Ascending aorta (tissue), 2 donors: ENCODE measurements at regions not wholly inside any gene's neighbourhood (a gene's known extent, or its start where the extent isn't known, plus 50 kb on each side); places are given as distances from the start of the nearest gene placed in this dataset.

ENCODE experiments used
- DNase-seq, 2 donors: peaks; one replicate each; pipeline ENCODE4 v3.0.0-alpha.2; 2019; ENCODE audit warnings: low spot score in 2 of 2
- H3K27ac ChIP-seq, 2 donors: fragments of 200-600 bp; sonication (generic); one replicate each; pipeline ENCODE4 v1.5.1; 2016 to 2017; ENCODE audit warnings: mild to moderate bottlenecking in 1 of 2
- H3K27me3 ChIP-seq: fragments of 200-600 bp; sonication (generic); one replicate; pipeline ENCODE4 v1.5.1; 2017
- H3K36me3 ChIP-seq, 2 donors: fragments of 200-600 bp; sonication (generic); one replicate each; pipeline ENCODE4 v1.5.1; 2016
- H3K4me1 ChIP-seq, 2 donors: fragments of 200-600 bp; sonication (generic); one replicate each; pipeline ENCODE4 v1.5.1; 2016 to 2017; ENCODE audit warnings: mild to moderate bottlenecking in 1 of 2
- H3K4me3 ChIP-seq, 2 donors: fragments of 200-600 bp; sonication (generic); one replicate each; pipeline ENCODE4 v1.5.1; 2016 to 2017; ENCODE audit warnings: mild to moderate bottlenecking in 1 of 2
- H3K9me3 ChIP-seq, 2 donors: fragments of 200-600 bp; sonication (generic); one replicate each; pipeline ENCODE4 v1.5.1; 2016
- CTCF ChIP-seq, 3 experiments: fragments of 200-600 bp in 2 of 3; fragments of 450-650 bp in 1 of 3; sonication (generic) in 2 of 3; IDR thresholded peaks; one replicate each; pipeline ENCODE4 v1.5.1; 2016 to 2019; ENCODE audit warnings: antibody characterized with exemption in 3 of 3, mild to moderate bottlenecking in 1 of 3, moderate library complexity in 1 of 3
- intact Hi-C: fragments of 100-400 bp; cut with DNase I; formaldehyde crosslinking; loops from one replicate; pipeline ENCODE4 v1.15.1; 2023

DNA sequence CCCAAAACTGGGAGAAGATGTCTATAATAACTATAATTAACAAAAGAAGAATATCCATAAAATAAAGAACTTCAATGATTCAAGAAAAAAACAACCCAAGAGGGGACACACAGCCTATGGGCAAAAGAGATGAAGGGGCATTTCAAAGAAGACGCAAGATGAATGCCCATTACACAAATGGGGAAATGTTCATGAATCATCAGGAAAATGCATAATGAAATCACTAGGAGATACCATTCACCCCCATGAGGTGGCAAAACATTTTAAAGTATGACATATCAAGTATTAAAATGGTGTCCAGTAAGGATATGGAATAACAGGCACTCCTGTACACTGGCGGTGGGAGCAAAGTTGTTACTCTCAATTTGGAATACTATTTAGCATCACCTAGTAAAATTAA, 183.3 kb downstream of the TXNL1 start:
- Histone ChIP-seq H3K4me3 (no peak overlapping the region), H3K9me3 (no peaks in the 10 kb centered on the region), H3K27me3 (no peaks in the 10 kb centered on the region), H3K36me3 (no peaks in the 10 kb centered on the region), H3K27ac (no peak overlapping the region), H3K4me1 (peaks cover 0 to 2% of the 10 kb centered on the region in 2 donors)
- DNase-seq = no peak
- intact Hi-C loops = no loop called here
- no peak for TF ChIP-seq CTCF (IDR thresholded peaks at IDR 0.05)

- Histone ChIP-seq H3K9me3 (no peaks in the 10 kb centered on the region), H3K36me3 (no peaks in the 10 kb centered on the region), H3K27ac (no peak overlapping the region), H3K27me3 (no peaks in the 10 kb centered on the region), H3K4me1 (no peaks in the 10 kb centered on the region), H3K4me3 (no peak overlapping the region)
- TF ChIP-seq CTCF (IDR thresholded peaks at IDR 0.05) = no peak
- intact Hi-C loops = no loop called here
- no peak for DNase-seq
These were observed 184.8 kb downstream of the TXNL1 start for GRCh38 chr18:56453631-56454030.

GRCh38 chr18:56451188-56451587, 187.2 kb downstream of the TXNL1 start:
- no peaks in the 10 kb centered on the region for H3K27me3 ChIP-seq
- H3K4me3 ChIP-seq = no peak overlapping the region
- TF ChIP-seq CTCF (IDR thresholded peaks at IDR 0.05) = no peak
- no peaks in the 10 kb centered on the region for H3K4me1 ChIP-seq
- H3K36me3 ChIP-seq = no peaks in the 10 kb centered on the region
- H3K27ac ChIP-seq = no peak overlapping the region
- H3K9me3 ChIP-seq = no peaks in the 10 kb centered on the region
- no peak for DNase-seq
- intact Hi-C loops = no loop called here

- intact Hi-C loops = no loop called here
- Histone ChIP-seq H3K4me1 (no peaks in the 10 kb centered on the region), H3K9me3 (no peaks in the 10 kb centered on the region), H3K27me3 (no peaks in the 10 kb centered on the region), H3K4me3 (no peak overlapping the region), H3K36me3 (no peaks in the 10 kb centered on the region), H3K27ac (no peak overlapping the region)
- no peak for TF ChIP-seq CTCF (IDR thresholded peaks at IDR 0.05)
- DNase-seq = no peak
These were observed 189.6 kb downstream of the TXNL1 start for GRCh38 chr18:56448751-56449150.

DNA sequence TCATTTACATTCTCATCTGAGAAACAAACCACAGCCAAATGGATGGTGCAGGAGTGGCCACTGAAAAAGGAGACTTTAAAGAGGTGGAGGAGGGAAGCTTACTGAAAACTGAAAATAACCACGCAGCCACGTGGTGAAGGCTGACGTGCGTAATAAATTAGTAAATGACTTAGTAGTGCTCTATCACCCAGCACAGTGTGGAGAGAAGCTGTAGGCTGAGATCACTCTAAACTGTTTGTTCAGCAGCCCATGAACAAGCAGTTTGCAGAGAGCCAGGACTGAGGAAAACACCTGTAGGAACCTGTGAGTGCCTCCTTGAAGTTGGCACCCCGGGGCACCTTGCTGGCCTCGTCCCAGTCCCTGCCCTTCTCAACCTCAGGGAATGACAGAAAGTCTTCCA, 193.0 kb downstream of the TXNL1 start:
- DNase-seq = no peak
- peaks cover 0 to 3% of the 10 kb centered on the region in 2 donors for H3K9me3 ChIP-seq
- no peaks in the 10 kb centered on the region for H3K36me3 ChIP-seq
- no peak overlapping the region for H3K27ac ChIP-seq
- TF ChIP-seq CTCF (IDR thresholded peaks at IDR 0.05) = no peak
- H3K4me1 ChIP-seq = no peaks in the 10 kb centered on the region
- intact Hi-C loops = no loop called here
- H3K27me3 ChIP-seq = no peaks in the 10 kb centered on the region
- H3K4me3 ChIP-seq = no peak overlapping the region

GRCh38 chr18:56444201-56444600, 194.2 kb downstream of the TXNL1 start:
- Histone ChIP-seq H3K4me3 (no peak overlapping the region), H3K9me3 (peaks cover 0 to 3% of the 10 kb centered on the region in 2 donors), H3K36me3 (no peaks in the 10 kb centered on the region), H3K27ac (no peak overlapping the region), H3K4me1 (no peaks in the 10 kb centered on the region), H3K27me3 (no peaks in the 10 kb centered on the region)
- DNase-seq = no peak
- no peak for TF ChIP-seq CTCF (IDR thresholded peaks at IDR 0.05)
- intact Hi-C loops = no loop called here
